Peyer's patch (tissue), 4 donors: ENCODE measurements at regions not wholly inside any gene's neighbourhood (a gene's known extent, or its start where the extent isn't known, plus 50 kb on each side); places are given as distances from the start of the nearest gene placed in this dataset.

Experiments
- CTCF ChIP-seq, 6 experiments: fragments of 450-650 bp in 4 of 6; fragments of 200-600 bp in 2 of 6; sonication (generic) in 1 of 6; IDR thresholded peaks; one replicate each; pipeline ENCODE4 v1.5.1; 2017 to 2019; ENCODE audit warnings: antibody characterized with exemption in 6 of 6, mild to moderate bottlenecking in 3 of 6, moderate library complexity in 1 of 6
- POLR2A ChIP-seq, 2 donors: fragments of 450-650 bp; IDR thresholded peaks; one replicate each; pipeline ENCODE4 v1.5.1; 2017; ENCODE audit warnings: antibody characterized with exemption in 2 of 2, mild to moderate bottlenecking in 2 of 2, moderate library complexity in 2 of 2

- TF ChIP-seq CTCF (IDR thresholded peaks at IDR 0.05): no peak
- TF ChIP-seq POLR2A (IDR thresholded peaks at IDR 0.05): no peak
Measured at GRCh38 chr4:155597281-155597680, 69.4 kb upstream of the GUCY1A1 start.
